IMR-90 (cell line): ENCODE measurements at regions not wholly inside any gene's neighbourhood (a gene's known extent, or its start where the extent isn't known, plus 50 kb on each side); places are given as distances from the start of the nearest gene placed in this dataset.

Source experiments
- ATAC-seq: fragments of 200-7000 bp; cut with Tn5 transposase; 2 replicates; pipeline ENCODE4 v1.9.1; 2020; ENCODE audit warnings: low read depth, mild to moderate bottlenecking, moderate library complexity
- BruUV-seq: library from RNA; stranded (reverse); fragments of 400-500 nt; replicated peaks from 2 replicates; lab custom pipeline; 2021; lab: Mats Ljungman, UMichigan
- CTCF ChIA-PET: fragments of 300-600 bp; formaldehyde crosslinking; extraction: SDS; loops from one replicate; lab custom pipeline; 2021; ENCODE audit warnings: antibody characterized with exemption; lab: Yijun Ruan, JAX
- POLR2A ChIA-PET: fragments of 300-600 bp; sonication (Branson Sonifier 250); formaldehyde crosslinking; loops from one replicate; lab custom pipeline; 2022; ENCODE audit warnings: antibody characterized with exemption; ENCODE audit not compliant: unreplicated experiment; lab: Charles Lee
- DNase-seq: peaks from one replicate; pipeline ENCODE4 v3.0.0; 2013
- H2AFZ ChIP-seq: replicated peaks from 2 replicates; pipeline ENCODE3; 2013; ENCODE audit warnings: low read length, mild to moderate bottlenecking; ENCODE audit not compliant: poor library complexity
- H2AK5ac ChIP-seq: 2 replicates; pipeline ENCODE4 v1.6.1; 2013; ENCODE audit warnings: low read depth, low read length, inconsistent platforms
- H2AK9ac ChIP-seq: replicated peaks from 2 replicates; pipeline ENCODE3; 2013; ENCODE audit warnings: mild to moderate bottlenecking, low read depth, low read length, moderate library complexity; ENCODE audit not compliant: poor library complexity
- H2BK120ac ChIP-seq: 2 replicates; pipeline ENCODE4 v1.6.1; 2013; ENCODE audit warnings: low read depth, low read length, inconsistent platforms
- H2BK15ac ChIP-seq: 3 replicates; pipeline ENCODE4 v1.6.1; 2013; ENCODE audit warnings: low read depth, low read length, inconsistent platforms
- H2BK20ac ChIP-seq: 2 replicates; pipeline ENCODE4 v1.6.1; 2013; ENCODE audit warnings: low read depth, mild to moderate bottlenecking, inconsistent platforms, low read length, moderate library complexity
- H2BK5ac ChIP-seq: 2 replicates; pipeline ENCODE4 v1.6.1; 2013; ENCODE audit warnings: mild to moderate bottlenecking, low read depth, low read length, inconsistent platforms; ENCODE audit not compliant: poor library complexity, severe bottlenecking
- H3K14ac ChIP-seq: replicated peaks from 2 replicates; pipeline ENCODE4 v1.6.1; 2013; ENCODE audit warnings: low read depth, low read length, inconsistent platforms
- H3K18ac ChIP-seq: 2 replicates; pipeline ENCODE4 v1.6.1; 2013; ENCODE audit warnings: low read depth, low read length, control low read depth
- H3K23ac ChIP-seq: 2 replicates; pipeline ENCODE4 v1.6.1; 2013; ENCODE audit warnings: low read depth, low read length, inconsistent platforms
- H3K27ac ChIP-seq: 2 replicates; pipeline ENCODE4 v1.5.1; 2013; ENCODE audit warnings: mild to moderate bottlenecking, control low read depth, low read length; ENCODE audit not compliant: insufficient read depth
- H3K27me3 ChIP-seq: 2 replicates; pipeline ENCODE4 v1.6.1; 2013; ENCODE audit warnings: low read length; ENCODE audit not compliant: control insufficient read depth, insufficient read depth
- H3K36me3 ChIP-seq: 2 replicates; pipeline ENCODE4 v1.6.1; 2013; ENCODE audit warnings: low read length, mixed read lengths; ENCODE audit not compliant: control insufficient read depth, insufficient read depth
- H3K4ac ChIP-seq: 2 replicates; pipeline ENCODE4 v1.6.1; 2013; ENCODE audit warnings: low read depth, low read length, inconsistent platforms
- H3K4me1 ChIP-seq: 2 replicates; pipeline ENCODE4 v1.6.1; 2013; ENCODE audit warnings: low read length, mixed read lengths; ENCODE audit not compliant: control insufficient read depth, insufficient read depth
- H3K4me2 ChIP-seq: 2 replicates; pipeline ENCODE4 v1.6.1; 2013; ENCODE audit warnings: low read depth, mild to moderate bottlenecking, control low read depth, low read length, moderate library complexity
- H3K4me3 ChIP-seq: 2 replicates; pipeline ENCODE4 v1.5.1; 2013; ENCODE audit warnings: low read depth, mild to moderate bottlenecking, control low read depth, low read length, moderate library complexity; ENCODE audit not compliant: insufficient read depth
- H3K56ac ChIP-seq: 2 replicates; pipeline ENCODE4 v1.6.1; 2013; ENCODE audit warnings: low read length, inconsistent platforms; ENCODE audit not compliant: insufficient read depth; ENCODE audit errors: extremely low read depth
- H3K79me1 ChIP-seq, 2 experiments: 2 replicates each; pipeline ENCODE4 v1.6.1; 2013; ENCODE audit warnings: low read length in 2 of 2, inconsistent platforms in 1 of 2, low read depth in 1 of 2
- H3K9ac ChIP-seq: 2 replicates; pipeline ENCODE4 v1.6.1; 2013; ENCODE audit warnings: low read depth, low read length, control low read depth
- H3K9me1 ChIP-seq: 2 replicates; pipeline ENCODE4 v1.6.1; 2013; ENCODE audit warnings: low read length, inconsistent platforms; ENCODE audit not compliant: insufficient read depth
- H3K9me3 ChIP-seq: 2 replicates; pipeline ENCODE4 v1.6.1; 2013; ENCODE audit warnings: low read length; ENCODE audit not compliant: control insufficient read depth, insufficient read depth
- H4K20me1 ChIP-seq: 2 replicates; pipeline ENCODE4 v1.6.1; 2013; ENCODE audit warnings: low read length, inconsistent platforms; ENCODE audit not compliant: insufficient read depth
- H4K5ac ChIP-seq: 2 replicates; pipeline ENCODE4 v1.6.1; 2013; ENCODE audit warnings: mild to moderate bottlenecking, low read depth, low read length, control low read depth
- H4K8ac ChIP-seq, 2 experiments: 2 replicates each; pipeline ENCODE4 v1.6.1; 2013; ENCODE audit warnings: low read depth in 2 of 2, low read length in 2 of 2, control low read depth in 1 of 2, inconsistent platforms in 1 of 2
- H4K91ac ChIP-seq: 2 replicates; pipeline ENCODE4 v1.6.1; 2013; ENCODE audit warnings: low read depth, low read length, inconsistent platforms; ENCODE audit not compliant: insufficient read depth
- MAZ ChIP-seq: IDR thresholded peaks from 2 replicates; pipeline ENCODE4 v1.6.1; 2012; ENCODE audit warnings: low read depth, mild to moderate bottlenecking, low read length, improper control_type of control experiment, moderate library complexity, borderline replicate concordance
- MXI1 ChIP-seq: IDR thresholded peaks from 2 replicates; pipeline ENCODE4 v1.6.1; 2012; ENCODE audit warnings: low read depth, mild to moderate bottlenecking, low read length, moderate library complexity, borderline replicate concordance
- WGBS, 2 experiments: methylation state at CpG; one replicate each; pipeline versions ENCODE4 v1.1.5 to v1.1.7; 2013; ENCODE audit warnings: missing lambda C conversion rate in 2 of 2; ENCODE audit not compliant: insufficient read length in 1 of 2; ENCODE audit errors: extremely low coverage in 2 of 2; 5-methylcytosine and 5-hydroxymethylcytosine counted together
- dilution Hi-C: fragments of 300-500 bp; cut with HindIII; formaldehyde crosslinking; loops from one replicate; pipeline ENCODE4 v1.14.3; 2018; ENCODE audit warnings: low sequenced_read_pairs; ENCODE audit not compliant: unreplicated experiment
- in situ Hi-C: fragments of 300-500 bp; cut with MboI; formaldehyde crosslinking; loops from 3 replicates; pipeline ENCODE4 v1.14.3; 2019; ENCODE audit warnings: low sequenced_read_pairs, inconsistent platforms, mixed read lengths
- intact Hi-C: fragments of 100-400 bp; cut with micrococcal nuclease; formaldehyde crosslinking; loops from 2 replicates; pipeline ENCODE4 v1.10.0; 2022

GRCh38 chr2:238745997-238746396 lies 101.9 kb upstream of the TWIST2 start:
- no peak overlapping the region for H4K5ac ChIP-seq
- H3K9me3 ChIP-seq: peaks cover 6% of the 10 kb centered on the region; the same call in 1 of the 2 replicates
- H3K14ac ChIP-seq: no peak overlapping the region
- H3K27ac ChIP-seq: no peak overlapping the region
- no peak overlapping the region for H3K4me2 ChIP-seq
- no peak overlapping the region for H4K91ac ChIP-seq
- dilution Hi-C loops (no loop called here), intact Hi-C loops (no loop called here), in situ Hi-C loops (no loop called here)
- H2BK5ac ChIP-seq: no peak overlapping the region
- no peaks in the 10 kb centered on the region for H4K20me1 ChIP-seq
- no peak overlapping the region for H4K8ac ChIP-seq
- H3K9ac ChIP-seq: no peak overlapping the region
- no peaks in the 10 kb centered on the region for H3K36me3 ChIP-seq
- no TSS peak for BruUV-seq
- POLR2A ChIA-PET: no interaction called here
- no peaks in the 10 kb centered on the region for H3K9me1 ChIP-seq
- no peak overlapping the region for H2AK5ac ChIP-seq
- no peak for TF ChIP-seq MXI1
- TF ChIP-seq MAZ: no peak
- WGBS, 2 experiments: 60% methylated on average over 3 of the region's 5 CpGs; no CpG with 5 or more reads in 1 of the 2 experiments
- no peak overlapping the region for H2BK15ac ChIP-seq
- no peak overlapping the region for H3K4me3 ChIP-seq
- ATAC-seq (no peak), DNase-seq (no peak)
- H2BK120ac ChIP-seq: no peak overlapping the region
- no peaks in the 10 kb centered on the region for H3K79me1 ChIP-seq
- H3K27me3 ChIP-seq: no peaks in the 10 kb centered on the region; the same call in none of the 2 replicates
- H3K23ac ChIP-seq: no peak overlapping the region
- H3K4ac ChIP-seq: no peak overlapping the region
- H3K56ac ChIP-seq: no peak overlapping the region
- H3K18ac ChIP-seq: no peak overlapping the region
- no peak overlapping the region for H2BK20ac ChIP-seq
- H2AK9ac ChIP-seq: no peak overlapping the region
- CTCF ChIA-PET: no interaction called here
- H3K4me1 ChIP-seq: no peaks in the 10 kb centered on the region
- no peak overlapping the region for H2AFZ ChIP-seq
